ENCODE measurements at regions not wholly inside any gene's neighbourhood (a gene's known extent, or its start where the extent isn't known, plus 50 kb on each side); places are given as distances from the start of the nearest gene placed in this dataset.

DNA sequence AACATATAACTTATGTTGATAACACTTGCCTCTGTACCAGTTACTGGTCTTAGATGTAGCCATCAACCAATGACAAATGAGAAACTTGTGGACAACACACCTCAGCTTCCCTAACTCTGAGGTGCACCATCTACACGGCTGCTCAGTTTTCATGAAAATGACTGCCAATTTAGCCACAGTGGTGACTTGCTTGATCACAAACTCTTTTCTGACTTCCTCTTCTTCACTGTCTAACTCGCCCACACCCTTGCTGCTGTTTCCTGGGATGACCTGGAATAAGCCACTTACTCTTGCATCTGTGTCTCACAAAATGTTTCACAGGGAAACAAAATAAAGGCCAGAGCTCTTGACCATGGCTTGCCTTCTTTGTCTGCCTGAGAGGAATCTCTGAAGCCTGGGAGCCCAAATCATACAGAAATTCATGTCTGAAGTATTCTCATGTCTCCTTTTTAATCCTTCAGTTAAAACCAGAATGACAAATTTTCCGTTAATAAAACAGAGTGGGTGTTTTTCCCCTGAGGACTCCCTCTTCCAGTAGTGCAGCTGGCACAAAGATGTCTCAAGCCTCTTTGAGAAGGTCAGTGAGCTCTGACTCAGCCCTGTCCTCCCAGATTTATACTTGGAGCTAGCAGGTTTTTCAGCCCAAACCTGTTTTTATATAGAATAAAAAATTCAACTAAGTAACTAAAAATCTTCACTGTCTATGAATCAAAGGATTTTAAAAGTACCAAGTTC is 126.5 kb upstream of the PAM start:
- TF ChIP-seq, protein P1, sequence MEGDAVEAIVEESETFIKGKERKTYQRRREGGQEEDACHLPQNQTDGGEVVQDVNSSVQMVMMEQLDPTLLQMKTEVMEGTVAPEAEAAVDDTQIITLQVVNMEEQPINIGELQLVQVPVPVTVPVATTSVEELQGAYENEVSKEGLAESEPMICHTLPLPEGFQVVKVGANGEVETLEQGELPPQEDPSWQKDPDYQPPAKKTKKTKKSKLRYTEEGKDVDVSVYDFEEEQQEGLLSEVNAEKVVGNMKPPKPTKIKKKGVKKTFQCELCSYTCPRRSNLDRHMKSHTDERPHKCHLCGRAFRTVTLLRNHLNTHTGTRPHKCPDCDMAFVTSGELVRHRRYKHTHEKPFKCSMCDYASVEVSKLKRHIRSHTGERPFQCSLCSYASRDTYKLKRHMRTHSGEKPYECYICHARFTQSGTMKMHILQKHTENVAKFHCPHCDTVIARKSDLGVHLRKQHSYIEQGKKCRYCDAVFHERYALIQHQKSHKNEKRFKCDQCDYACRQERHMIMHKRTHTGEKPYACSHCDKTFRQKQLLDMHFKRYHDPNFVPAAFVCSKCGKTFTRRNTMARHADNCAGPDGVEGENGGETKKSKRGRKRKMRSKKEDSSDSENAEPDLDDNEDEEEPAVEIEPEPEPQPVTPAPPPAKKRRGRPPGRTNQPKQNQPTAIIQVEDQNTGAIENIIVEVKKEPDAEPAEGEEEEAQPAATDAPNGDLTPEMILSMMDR (IDR thresholded peaks at IDR 0.05; ENCODE audit: insufficient read depth, low read depth, low read length) = no peak
- TF ChIP-seq EZH2 (IDR thresholded peaks at IDR 0.05; ENCODE audit: insufficient read depth, low read length) = no peak
